Sigmoid colon (tissue), 4 donors: ENCODE measurements at regions not wholly inside any gene's neighbourhood (a gene's known extent, or its start where the extent isn't known, plus 50 kb on each side); places are given as distances from the start of the nearest gene placed in this dataset.

Experiments
- CTCF ChIP-seq, 4 experiments: fragments of 450-650 bp in 3 of 4; fragments of 200-600 bp in 1 of 4; IDR thresholded peaks; one replicate each; pipeline ENCODE4 v1.5.1; 2016 to 2019; ENCODE audit warnings: antibody characterized with exemption in 4 of 4, mild to moderate bottlenecking in 3 of 4, moderate library complexity in 2 of 4
- EP300 ChIP-seq, 4 donors: sonication (generic); formaldehyde crosslinking; IDR thresholded peaks; one replicate each; pipeline ENCODE4 v1.6.1; 2017; ENCODE audit warnings: antibody characterized with exemption in 4 of 4
- POLR2A ChIP-seq, 2 donors: fragments of 450-650 bp; IDR thresholded peaks; one replicate each; pipeline ENCODE4 v1.6.1; 2016; ENCODE audit warnings: antibody characterized with exemption in 2 of 2, mild to moderate bottlenecking in 2 of 2, moderate library complexity in 2 of 2
- POLR2AphosphoS5 ChIP-seq, 4 donors: sonication (generic); formaldehyde crosslinking; IDR thresholded peaks; one replicate each; pipeline ENCODE4 v1.6.1; 2017; ENCODE audit warnings: antibody characterized with exemption in 4 of 4

- no peak for TF ChIP-seq CTCF (IDR thresholded peaks at IDR 0.05)
- TF ChIP-seq POLR2AphosphoS5 (IDR thresholded peaks at IDR 0.05): no peak
- TF ChIP-seq EP300 (IDR thresholded peaks at IDR 0.05): no peak
- no peak for TF ChIP-seq POLR2A (IDR thresholded peaks at IDR 0.05)
Observed at GRCh38 chr17:52831536-52831935, 673.0 kb upstream of the CA10 start.
